ENCODE measurements at regions not wholly inside any gene's neighbourhood (a gene's known extent, or its start where the extent isn't known, plus 50 kb on each side); places are given as distances from the start of the nearest gene placed in this dataset.
A peak's percentile ranks its signal among the peaks of the same experiment; 100 is the strongest.

- TF ChIP-seq CREBL2 (CRISPR knock-in tag; IDR thresholded peaks at IDR 0.05; ENCODE audit: borderline replicate concordance) (no peak), BCL6 (CRISPR knock-in tag; IDR thresholded peaks at IDR 0.05) (peak; percentile 9; the same call in 1 of the 2 replicates), DPF2 (CRISPR knock-in tag; IDR thresholded peaks at IDR 0.05; ENCODE audit: borderline replicate concordance, low read depth) (peak; percentile 22; the same call in 1 of the 2 replicates), SAFB2 (CRISPR knock-in tag; IDR thresholded peaks at IDR 0.05; ENCODE audit: borderline replicate concordance, low read depth) (0 out of 2 replicates have a peak, but pooled peaks have one; percentile 21), ZNF646 (CRISPR knock-in tag; IDR thresholded peaks at IDR 0.05) (no peak), HNF4A (CRISPR knock-in tag; IDR thresholded peaks at IDR 0.05) (peak; percentile 63), ZNF501 (CRISPR knock-in tag; IDR thresholded peaks at IDR 0.05) (peak; percentile 73), HCFC1 (IDR thresholded peaks at IDR 0.05; ENCODE audit: low read depth, low read length) (no peak), ZNF329 (CRISPR knock-in tag; IDR thresholded peaks at IDR 0.05; ENCODE audit: low read depth) (no peak), SIX4 (CRISPR knock-in tag; IDR thresholded peaks at IDR 0.05) (no peak), ZNF644 (CRISPR knock-in tag; IDR thresholded peaks at IDR 0.05; ENCODE audit: low read depth) (0 out of 2 replicates have a peak, but pooled peaks have one; percentile 44), ZNF7 (CRISPR knock-in tag; IDR thresholded peaks at IDR 0.05) (no peak), NR2C2 (CRISPR knock-in tag; IDR thresholded peaks at IDR 0.05; ENCODE audit: borderline replicate concordance) (no peak), ZNF616 (CRISPR knock-in tag; IDR thresholded peaks at IDR 0.05; ENCODE audit: low read depth) (no peak), ZNF777 (CRISPR knock-in tag; IDR thresholded peaks at IDR 0.05) (no peak), KLF11 (CRISPR knock-in tag; IDR thresholded peaks at IDR 0.05) (no peak), ZNF317 (CRISPR knock-in tag; IDR thresholded peaks at IDR 0.05) (no peak), PAF1 (CRISPR knock-in tag; IDR thresholded peaks at IDR 0.05) (no peak), EED (CRISPR knock-in tag; IDR thresholded peaks at IDR 0.05) (no peak), ZNF850 (CRISPR knock-in tag; conservative IDR thresholded peaks at IDR 0.05) (no peak), FOXM1 (CRISPR knock-in tag; IDR thresholded peaks at IDR 0.05) (no peak), STAT5B (CRISPR knock-in tag; IDR thresholded peaks at IDR 0.05) (no peak), RORA (CRISPR knock-in tag; IDR thresholded peaks at IDR 0.05) (no peak), ZNF510 (CRISPR knock-in tag; IDR thresholded peaks at IDR 0.05; ENCODE audit: low read depth) (no peak), HIC2 (CRISPR knock-in tag; IDR thresholded peaks at IDR 0.05; ENCODE audit: low read depth) (peak; percentile 88; the same call in 1 of the 2 replicates)
Measured at GRCh38 chr1:228902781-228903433, 167.6 kb downstream of the RHOU start (continued).

Measured in HepG2 (cell line).